NB4 (cell line): ENCODE measurements at regions not wholly inside any gene's neighbourhood (a gene's known extent, or its start where the extent isn't known, plus 50 kb on each side); places are given as distances from the start of the nearest gene placed in this dataset.

ENCODE experiments used
- DNase-seq: peaks from one replicate; pipeline ENCODE4 v3.0.0; 2010; ENCODE audit warnings: low read depth
- H3K4me3 ChIP-seq: one replicate; pipeline ENCODE4 v1.5.1; 2011; ENCODE audit warnings: mild to moderate bottlenecking, low read depth, low read length, moderate library complexity
- CTCF ChIP-seq: IDR thresholded peaks from one replicate; pipeline ENCODE4 v1.5.1; 2012; ENCODE audit warnings: low read depth, low read length
- MAX ChIP-seq: IDR thresholded peaks from 2 replicates; pipeline ENCODE4 v1.6.1; 2011; ENCODE audit warnings: low read depth, low read length
- MYC ChIP-seq: IDR thresholded peaks from 2 replicates; pipeline ENCODE4 v1.6.1; 2011; ENCODE audit warnings: low read depth, low read length
- POLR2A ChIP-seq: IDR thresholded peaks from 2 replicates; pipeline ENCODE4 v1.6.1; 2011; ENCODE audit warnings: mild to moderate bottlenecking; ENCODE audit not compliant: insufficient read length; ENCODE audit errors: extremely low read depth

GRCh38 chr9:30915451-30915850 is 1469.0 kb upstream of the ACO1 start:
- no peak for DNase-seq
- H3K4me3 ChIP-seq = no peak overlapping the region
- TF ChIP-seq MAX (no peak), MYC (no peak), CTCF (no peak), POLR2A (no peak)

GRCh38 chr9:30925126-30925525 is 1459.3 kb upstream of the ACO1 start:
- no peak overlapping the region for H3K4me3 ChIP-seq
- TF ChIP-seq MYC (no peak), CTCF (no peak), MAX (no peak), POLR2A (no peak)
- DNase-seq = no peak

GRCh38 chr9:30925635-30926034 is 1458.8 kb upstream of the ACO1 start:
- TF ChIP-seq MAX = no peak
- no peak for TF ChIP-seq MYC
- TF ChIP-seq CTCF = no peak
- TF ChIP-seq POLR2A = no peak
- no peak overlapping the region for H3K4me3 ChIP-seq
- no peak for DNase-seq

GRCh38 chr9:30928045-30928444 is 1456.4 kb upstream of the ACO1 start:
- no peak overlapping the region for H3K4me3 ChIP-seq
- no peak for DNase-seq
- TF ChIP-seq CTCF (no peak), MAX (no peak), MYC (no peak), POLR2A (no peak)

GRCh38 chr9:30932226-30932625 is 1452.2 kb upstream of the ACO1 start:
- no peak for DNase-seq
- H3K4me3 ChIP-seq = no peak overlapping the region
- TF ChIP-seq CTCF = no peak
- no peak for TF ChIP-seq MYC
- no peak for TF ChIP-seq POLR2A
- TF ChIP-seq MAX = no peak

GRCh38 chr9:30935730-30936129 is 1448.7 kb upstream of the ACO1 start:
- no peak for DNase-seq
- TF ChIP-seq CTCF (no peak), POLR2A (no peak), MYC (no peak), MAX (no peak)
- no peak overlapping the region for H3K4me3 ChIP-seq
